ENCODE measurements at regions not wholly inside any gene's neighbourhood (a gene's known extent, or its start where the extent isn't known, plus 50 kb on each side); places are given as distances from the start of the nearest gene placed in this dataset.

DNA sequence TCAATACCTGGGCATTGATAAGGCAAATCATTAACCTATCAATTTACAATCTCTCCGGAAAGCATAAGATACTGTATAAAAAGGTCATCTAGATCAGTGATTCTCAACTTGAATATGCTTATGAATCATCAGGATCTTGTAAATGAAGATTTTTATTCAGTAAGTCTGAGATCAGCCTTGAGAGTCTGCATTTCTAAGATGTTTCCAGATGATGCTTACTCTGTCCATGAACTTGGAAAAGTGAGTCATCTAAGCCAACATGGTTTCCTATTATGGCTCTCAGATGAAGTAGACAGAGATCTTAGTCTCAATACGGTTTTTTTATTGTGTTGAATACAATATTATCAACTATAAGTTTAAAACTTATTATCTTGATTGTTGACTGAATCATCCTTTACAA is 226.4 kb upstream of the KIRREL3 start:
- H3K4me1 ChIP-seq (ENCODE audit: control insufficient read depth in 5 of 5, insufficient read depth in 5 of 5, low read length in 5 of 5) = peaks cover 0 to 1% (median 0%) of the 10 kb centered on the region in 5 donors
- ATAC-seq (ENCODE audit: insufficient read depth, low FRiP score) = no peak
- H3K4me3 ChIP-seq = no peak overlapping the region
- 76 to 93% methylated on average over 2 of the region's 2 CpGs for whole genome bisulfite sequencing, 2 donors
- TF ChIP-seq, protein P1, sequence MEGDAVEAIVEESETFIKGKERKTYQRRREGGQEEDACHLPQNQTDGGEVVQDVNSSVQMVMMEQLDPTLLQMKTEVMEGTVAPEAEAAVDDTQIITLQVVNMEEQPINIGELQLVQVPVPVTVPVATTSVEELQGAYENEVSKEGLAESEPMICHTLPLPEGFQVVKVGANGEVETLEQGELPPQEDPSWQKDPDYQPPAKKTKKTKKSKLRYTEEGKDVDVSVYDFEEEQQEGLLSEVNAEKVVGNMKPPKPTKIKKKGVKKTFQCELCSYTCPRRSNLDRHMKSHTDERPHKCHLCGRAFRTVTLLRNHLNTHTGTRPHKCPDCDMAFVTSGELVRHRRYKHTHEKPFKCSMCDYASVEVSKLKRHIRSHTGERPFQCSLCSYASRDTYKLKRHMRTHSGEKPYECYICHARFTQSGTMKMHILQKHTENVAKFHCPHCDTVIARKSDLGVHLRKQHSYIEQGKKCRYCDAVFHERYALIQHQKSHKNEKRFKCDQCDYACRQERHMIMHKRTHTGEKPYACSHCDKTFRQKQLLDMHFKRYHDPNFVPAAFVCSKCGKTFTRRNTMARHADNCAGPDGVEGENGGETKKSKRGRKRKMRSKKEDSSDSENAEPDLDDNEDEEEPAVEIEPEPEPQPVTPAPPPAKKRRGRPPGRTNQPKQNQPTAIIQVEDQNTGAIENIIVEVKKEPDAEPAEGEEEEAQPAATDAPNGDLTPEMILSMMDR (IDR thresholded peaks at IDR 0.05; ENCODE audit: control extremely low read depth, extremely low read depth) = no peak
- H3K27ac ChIP-seq (ENCODE audit: low read depth in 1 of 2, low read length in 1 of 2) = no peak overlapping the region
- no peak overlapping the region for H3K9ac ChIP-seq (ENCODE audit: insufficient read depth in 1 of 2, low read length in 2 of 2)
- peaks cover 0 to 1% (median 0%) of the 10 kb centered on the region in 4 donors for H3K9me3 ChIP-seq (ENCODE audit: control insufficient read depth in 4 of 4, insufficient read depth in 3 of 4, low read length in 3 of 4)
- no peaks in the 10 kb centered on the region for H3K27me3 ChIP-seq (ENCODE audit: control insufficient read depth in 3 of 3, insufficient read depth in 3 of 3, low read length in 2 of 3)
- no peak for DNase-seq
- H3K36me3 ChIP-seq (ENCODE audit: control insufficient read depth in 4 of 4, insufficient read depth in 4 of 4, low read length in 4 of 4) = no peaks in the 10 kb centered on the region

DNA sequence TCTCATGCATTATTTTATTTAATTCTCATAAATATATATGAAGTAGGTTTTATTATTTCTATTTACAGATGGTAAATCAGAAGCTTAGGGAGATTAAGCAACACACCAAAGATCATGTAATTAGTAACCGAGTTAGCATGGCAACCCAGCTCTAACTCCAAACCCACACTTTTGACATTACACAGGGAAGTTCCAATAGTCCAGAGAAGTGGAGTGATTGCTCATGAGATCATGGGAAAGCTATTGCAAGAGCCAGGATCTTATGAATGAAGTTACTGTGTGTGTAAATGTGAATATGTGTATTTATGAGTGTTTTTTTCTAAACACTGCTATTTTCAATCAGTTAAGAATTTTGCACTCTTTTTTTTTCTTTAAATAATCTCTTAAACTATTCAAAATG is 225.8 kb upstream of the KIRREL3 start:
- Histone ChIP-seq H3K4me3 (no peak overlapping the region), H3K36me3 (ENCODE audit: control insufficient read depth in 4 of 4, insufficient read depth in 4 of 4, low read length in 4 of 4) (no peaks in the 10 kb centered on the region), H3K4me1 (ENCODE audit: control insufficient read depth in 5 of 5, insufficient read depth in 5 of 5, low read length in 5 of 5) (peaks cover 0 to 1% (median 0%) of the 10 kb centered on the region in 5 donors), H3K27ac (ENCODE audit: low read depth in 1 of 2, low read length in 1 of 2) (no peak overlapping the region), H3K27me3 (ENCODE audit: control insufficient read depth in 3 of 3, insufficient read depth in 3 of 3, low read length in 2 of 3) (no peaks in the 10 kb centered on the region), H3K9ac (ENCODE audit: insufficient read depth in 1 of 2, low read length in 2 of 2) (no peak overlapping the region), H3K9me3 (ENCODE audit: control insufficient read depth in 4 of 4, insufficient read depth in 3 of 4, low read length in 3 of 4) (peaks cover 0 to 1% (median 0%) of the 10 kb centered on the region in 4 donors)
- 78 to 86% methylated on average over 1 of the region's 1 CpG for WGBS, 2 donors
- TF ChIP-seq, protein P1 (IDR thresholded peaks at IDR 0.05; ENCODE audit: control extremely low read depth, extremely low read depth) = no peak
- ATAC-seq (ENCODE audit: insufficient read depth, low FRiP score) (no peak), DNase-seq (peak in 1 of 3 donors; percentile 13)

DNA sequence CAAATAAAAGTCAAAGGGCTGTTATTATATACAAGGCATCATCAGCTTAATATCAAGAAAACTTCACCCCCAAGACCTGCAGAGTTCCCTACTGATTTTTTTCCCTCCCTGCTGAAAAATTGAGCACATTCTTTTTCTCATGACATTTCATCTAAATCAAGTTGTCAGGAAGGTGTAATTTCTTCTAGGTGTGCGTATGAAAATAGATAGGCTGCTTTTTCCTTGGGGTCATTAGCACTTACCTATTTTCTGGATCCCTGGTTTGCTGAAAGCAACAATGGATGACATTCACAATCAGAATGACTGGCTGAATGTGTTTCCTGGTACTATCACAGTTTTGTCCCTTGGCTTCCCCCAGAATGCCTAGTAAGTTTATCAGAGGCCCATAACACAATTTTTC is 225.0 kb upstream of the KIRREL3 start:
- TF ChIP-seq, protein P1 (IDR thresholded peaks at IDR 0.05; ENCODE audit: control extremely low read depth, extremely low read depth) = no peak
- Histone ChIP-seq H3K27me3 (ENCODE audit: control insufficient read depth in 3 of 3, insufficient read depth in 3 of 3, low read length in 2 of 3) (no peaks in the 10 kb centered on the region), H3K4me1 (ENCODE audit: control insufficient read depth in 5 of 5, insufficient read depth in 5 of 5, low read length in 5 of 5) (no peaks in the 10 kb centered on the region), H3K9me3 (ENCODE audit: control insufficient read depth in 4 of 4, insufficient read depth in 3 of 4, low read length in 3 of 4) (peaks cover 0 to 1% (median 0%) of the 10 kb centered on the region in 4 donors), H3K36me3 (ENCODE audit: control insufficient read depth in 4 of 4, insufficient read depth in 4 of 4, low read length in 4 of 4) (no peaks in the 10 kb centered on the region), H3K9ac (ENCODE audit: insufficient read depth in 1 of 2, low read length in 2 of 2) (no peak overlapping the region), H3K27ac (ENCODE audit: low read depth in 1 of 2, low read length in 1 of 2) (no peak overlapping the region), H3K4me3 (no peak overlapping the region)
- WGBS, 2 donors = 92 to 95% methylated on average over 1 of the region's 1 CpG
- DNase-seq (no peak), ATAC-seq (ENCODE audit: insufficient read depth, low FRiP score) (no peak)

DNA sequence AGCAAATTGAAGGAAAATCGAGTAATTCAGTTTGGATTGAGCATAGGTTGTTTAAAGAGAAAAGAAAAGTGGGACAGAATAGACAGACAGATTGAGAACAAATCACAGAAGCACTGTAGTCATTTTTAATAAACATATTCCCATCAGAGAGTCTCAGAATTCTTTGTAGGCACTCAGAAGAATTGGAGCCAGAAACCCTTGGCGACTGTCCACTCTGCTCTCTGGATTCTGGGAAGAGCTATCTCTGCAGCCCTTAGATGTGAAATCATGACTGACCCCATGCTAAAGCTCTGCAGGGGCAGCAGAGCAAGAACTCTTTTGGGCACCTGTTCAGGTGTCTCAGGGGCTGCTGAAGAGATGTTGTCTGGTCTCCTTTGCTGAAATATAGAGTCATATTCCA is 223.7 kb upstream of the KIRREL3 start:
- Histone ChIP-seq H3K9ac (ENCODE audit: insufficient read depth in 1 of 2, low read length in 2 of 2) (no peak overlapping the region), H3K4me3 (no peak overlapping the region), H3K27me3 (ENCODE audit: control insufficient read depth in 3 of 3, insufficient read depth in 3 of 3, low read length in 2 of 3) (no peaks in the 10 kb centered on the region), H3K27ac (ENCODE audit: low read depth in 1 of 2, low read length in 1 of 2) (no peak overlapping the region), H3K36me3 (ENCODE audit: control insufficient read depth in 4 of 4, insufficient read depth in 4 of 4, low read length in 4 of 4) (no peaks in the 10 kb centered on the region), H3K9me3 (ENCODE audit: control insufficient read depth in 4 of 4, insufficient read depth in 3 of 4, low read length in 3 of 4) (peaks cover 0 to 1% (median 0%) of the 10 kb centered on the region in 4 donors), H3K4me1 (ENCODE audit: control insufficient read depth in 5 of 5, insufficient read depth in 5 of 5, low read length in 5 of 5) (no peaks in the 10 kb centered on the region)
- no peak for ATAC-seq (ENCODE audit: insufficient read depth, low FRiP score)
- 67 to 73% methylated on average over 2 of the region's 2 CpGs for WGBS, 2 donors
- DNase-seq = no peak
- TF ChIP-seq, protein P1 (IDR thresholded peaks at IDR 0.05; ENCODE audit: control extremely low read depth, extremely low read depth) = no peak
